ENCODE measurements at regions not wholly inside any gene's neighbourhood (a gene's known extent, or its start where the extent isn't known, plus 50 kb on each side); places are given as distances from the start of the nearest gene placed in this dataset.

DNA sequence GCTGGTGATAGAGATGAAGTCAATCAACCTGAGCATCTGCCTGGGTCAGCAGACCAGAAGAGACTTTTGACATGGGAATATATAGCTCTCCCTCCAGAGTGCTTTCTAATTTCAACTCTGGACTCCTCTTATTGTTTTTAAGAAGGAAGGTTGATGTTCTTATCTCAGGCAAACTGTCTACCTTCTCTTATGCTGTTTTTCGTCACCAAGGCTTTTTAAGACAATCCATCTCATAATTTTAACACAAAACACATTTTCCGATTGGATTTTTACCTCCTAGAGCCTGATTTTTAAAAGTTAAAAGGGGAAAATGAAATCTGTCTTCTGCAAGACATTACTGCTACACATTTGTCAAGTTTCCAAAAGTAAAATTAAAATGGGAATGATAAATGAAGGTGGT, 368.7 kb upstream of the MIS18BP1 start:
- Histone ChIP-seq H3K27ac (ENCODE audit: low read depth, low read length) (no peak overlapping the region), H2AFZ (ENCODE audit: low read depth, low read length, severe bottlenecking) (no peak overlapping the region), H3K4me3 (ENCODE audit: insufficient read depth, low read length, poor library complexity, severe bottlenecking) (no peak overlapping the region), H3K36me3 (ENCODE audit: low read length) (no peaks in the 10 kb centered on the region), H3K4me2 (ENCODE audit: low read depth, low read length, poor library complexity, severe bottlenecking) (no peak overlapping the region), H3K9ac (ENCODE audit: low read length) (no peak overlapping the region), H3K79me2 (ENCODE audit: insufficient read depth, low read length) (no peaks in the 10 kb centered on the region), H3F3A (ENCODE audit: insufficient read depth) (no peaks in the 10 kb centered on the region), H3K27me3 (ENCODE audit: low read length) (no peaks in the 10 kb centered on the region), H3K9me2 (replicated peaks; ENCODE audit: insufficient read depth, low read length) (no peaks in the 10 kb centered on the region), H3K9me3 (ENCODE audit: insufficient read depth, low read length) (no peaks in the 10 kb centered on the region), H4K20me1 (ENCODE audit: low read depth, low read length) (no peaks in the 10 kb centered on the region)
- no peak for TF ChIP-seq EZH2phosphoT487 (conservative IDR thresholded peaks at IDR 0.05; ENCODE audit: low read length)
- TF ChIP-seq, protein P1, sequence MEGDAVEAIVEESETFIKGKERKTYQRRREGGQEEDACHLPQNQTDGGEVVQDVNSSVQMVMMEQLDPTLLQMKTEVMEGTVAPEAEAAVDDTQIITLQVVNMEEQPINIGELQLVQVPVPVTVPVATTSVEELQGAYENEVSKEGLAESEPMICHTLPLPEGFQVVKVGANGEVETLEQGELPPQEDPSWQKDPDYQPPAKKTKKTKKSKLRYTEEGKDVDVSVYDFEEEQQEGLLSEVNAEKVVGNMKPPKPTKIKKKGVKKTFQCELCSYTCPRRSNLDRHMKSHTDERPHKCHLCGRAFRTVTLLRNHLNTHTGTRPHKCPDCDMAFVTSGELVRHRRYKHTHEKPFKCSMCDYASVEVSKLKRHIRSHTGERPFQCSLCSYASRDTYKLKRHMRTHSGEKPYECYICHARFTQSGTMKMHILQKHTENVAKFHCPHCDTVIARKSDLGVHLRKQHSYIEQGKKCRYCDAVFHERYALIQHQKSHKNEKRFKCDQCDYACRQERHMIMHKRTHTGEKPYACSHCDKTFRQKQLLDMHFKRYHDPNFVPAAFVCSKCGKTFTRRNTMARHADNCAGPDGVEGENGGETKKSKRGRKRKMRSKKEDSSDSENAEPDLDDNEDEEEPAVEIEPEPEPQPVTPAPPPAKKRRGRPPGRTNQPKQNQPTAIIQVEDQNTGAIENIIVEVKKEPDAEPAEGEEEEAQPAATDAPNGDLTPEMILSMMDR (IDR thresholded peaks at IDR 0.05; ENCODE audit: insufficient read depth, low read length, poor library complexity, severe bottlenecking): no peak

DNA sequence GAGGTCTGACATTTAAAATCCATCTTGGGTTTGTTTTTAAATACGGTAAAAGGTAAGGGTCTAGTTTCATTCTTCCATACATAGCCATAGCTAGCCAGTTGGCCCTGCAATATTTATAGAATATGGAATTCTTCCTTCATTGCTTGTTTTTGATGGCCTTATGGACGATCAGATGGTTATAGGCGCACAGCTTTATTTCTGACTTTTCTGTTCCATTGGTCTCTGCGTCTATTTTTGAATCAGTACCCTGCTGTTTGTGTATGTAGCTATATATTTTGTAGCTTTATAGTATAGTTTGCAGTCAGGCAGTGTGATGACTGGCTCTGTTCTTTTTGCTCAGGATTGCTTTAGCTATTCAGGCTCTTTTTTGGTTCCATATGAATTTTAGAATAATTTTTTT, 366.8 kb upstream of the MIS18BP1 start:
- H3K27me3 ChIP-seq (ENCODE audit: low read length): no peaks in the 10 kb centered on the region
- no peaks in the 10 kb centered on the region for H3K79me2 ChIP-seq (ENCODE audit: insufficient read depth, low read length)
- H3K4me2 ChIP-seq (ENCODE audit: low read depth, low read length, poor library complexity, severe bottlenecking): no peak overlapping the region
- H2AFZ ChIP-seq (ENCODE audit: low read depth, low read length, severe bottlenecking): no peak overlapping the region
- H3K27ac ChIP-seq (ENCODE audit: low read depth, low read length): no peak overlapping the region
- H3K4me3 ChIP-seq (ENCODE audit: insufficient read depth, low read length, poor library complexity, severe bottlenecking): no peak overlapping the region
- H3K36me3 ChIP-seq (ENCODE audit: low read length): no peaks in the 10 kb centered on the region
- no peak overlapping the region for H3K9ac ChIP-seq (ENCODE audit: low read length)
- H3K9me3 ChIP-seq (ENCODE audit: insufficient read depth, low read length): no peaks in the 10 kb centered on the region
- H3K9me2 ChIP-seq (replicated peaks; ENCODE audit: insufficient read depth, low read length): no peaks in the 10 kb centered on the region
- H3F3A ChIP-seq (ENCODE audit: insufficient read depth): no peaks in the 10 kb centered on the region
- H4K20me1 ChIP-seq (ENCODE audit: low read depth, low read length): no peaks in the 10 kb centered on the region
- no peak for TF ChIP-seq EZH2phosphoT487 (conservative IDR thresholded peaks at IDR 0.05; ENCODE audit: low read length)
- TF ChIP-seq, protein P1 (IDR thresholded peaks at IDR 0.05; ENCODE audit: insufficient read depth, low read length, poor library complexity, severe bottlenecking): no peak

DNA sequence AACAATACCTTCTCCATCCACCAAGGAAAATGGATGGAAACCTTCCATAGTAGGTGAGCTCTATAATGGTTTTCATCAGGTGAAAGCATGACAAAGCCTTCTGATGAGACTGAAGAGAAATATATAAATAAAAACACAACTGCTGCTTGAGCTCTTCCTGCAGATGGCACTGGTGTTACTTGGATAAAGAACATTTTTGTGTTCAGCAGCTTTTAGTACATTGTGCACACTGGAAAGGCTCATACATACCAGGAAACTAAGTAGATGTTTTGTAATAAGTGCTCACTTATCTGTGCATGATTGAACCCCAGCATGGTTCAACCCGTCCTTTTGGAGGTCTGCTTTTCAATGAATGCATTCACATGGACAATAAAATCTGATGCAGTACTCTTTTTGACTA, 357.3 kb upstream of the MIS18BP1 start:
- no peak for TF ChIP-seq EZH2phosphoT487 (conservative IDR thresholded peaks at IDR 0.05; ENCODE audit: low read length)
- no peak overlapping the region for H3K9ac ChIP-seq (ENCODE audit: low read length)
- no peaks in the 10 kb centered on the region for H3K79me2 ChIP-seq (ENCODE audit: insufficient read depth, low read length)
- no peaks in the 10 kb centered on the region for H3K9me2 ChIP-seq (replicated peaks; ENCODE audit: insufficient read depth, low read length)
- H4K20me1 ChIP-seq (ENCODE audit: low read depth, low read length): no peaks in the 10 kb centered on the region
- no peak overlapping the region for H3K27ac ChIP-seq (ENCODE audit: low read depth, low read length)
- H3K9me3 ChIP-seq (ENCODE audit: insufficient read depth, low read length): no peaks in the 10 kb centered on the region
- H2AFZ ChIP-seq (ENCODE audit: low read depth, low read length, severe bottlenecking): peak overlapping the region; percentile 38
- H3K27me3 ChIP-seq (ENCODE audit: low read length): no peaks in the 10 kb centered on the region
- no peak overlapping the region for H3K4me2 ChIP-seq (ENCODE audit: low read depth, low read length, poor library complexity, severe bottlenecking)
- no peaks in the 10 kb centered on the region for H3F3A ChIP-seq (ENCODE audit: insufficient read depth)
- no peaks in the 10 kb centered on the region for H3K36me3 ChIP-seq (ENCODE audit: low read length)
- H3K4me3 ChIP-seq (ENCODE audit: insufficient read depth, low read length, poor library complexity, severe bottlenecking): no peak overlapping the region

DNA sequence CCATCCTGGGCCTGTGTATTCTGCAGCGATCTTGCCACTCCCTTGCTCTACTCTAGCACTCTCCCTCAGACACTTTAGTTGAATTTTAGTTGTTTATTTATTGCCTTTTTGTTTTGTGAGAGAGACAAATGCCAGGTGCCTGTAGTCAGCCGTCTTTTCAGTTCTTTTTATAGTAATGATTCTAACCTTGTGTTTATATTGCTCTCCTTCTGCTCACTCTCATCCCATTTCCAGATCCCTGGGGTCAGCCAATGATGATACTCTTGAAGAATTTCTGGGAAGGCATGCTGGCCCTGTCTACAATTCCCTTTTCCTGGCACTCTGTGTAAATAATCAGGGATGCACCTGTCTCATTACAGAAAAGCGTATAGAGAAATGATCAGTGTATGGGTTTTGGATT, 334.1 kb upstream of the MIS18BP1 start:
- Histone ChIP-seq H3K79me2 (ENCODE audit: insufficient read depth, low read length) (no peaks in the 10 kb centered on the region), H3K4me2 (ENCODE audit: low read depth, low read length, poor library complexity, severe bottlenecking) (no peak overlapping the region), H3K27me3 (ENCODE audit: low read length) (no peaks in the 10 kb centered on the region), H3K36me3 (ENCODE audit: low read length) (no peaks in the 10 kb centered on the region), H3K4me3 (ENCODE audit: insufficient read depth, low read length, poor library complexity, severe bottlenecking) (no peak overlapping the region), H2AFZ (ENCODE audit: low read depth, low read length, severe bottlenecking) (no peak overlapping the region), H3K9ac (ENCODE audit: low read length) (no peak overlapping the region), H3F3A (ENCODE audit: insufficient read depth) (no peaks in the 10 kb centered on the region), H4K20me1 (ENCODE audit: low read depth, low read length) (no peaks in the 10 kb centered on the region), H3K9me2 (replicated peaks; ENCODE audit: insufficient read depth, low read length) (no peaks in the 10 kb centered on the region), H3K9me3 (ENCODE audit: insufficient read depth, low read length) (no peaks in the 10 kb centered on the region), H3K27ac (ENCODE audit: low read depth, low read length) (no peak overlapping the region)
- TF ChIP-seq, protein P1 (IDR thresholded peaks at IDR 0.05; ENCODE audit: insufficient read depth, low read length, poor library complexity, severe bottlenecking): no peak
- no peak for TF ChIP-seq EZH2phosphoT487 (conservative IDR thresholded peaks at IDR 0.05; ENCODE audit: low read length)
